ENCODE measurements at regions not wholly inside any gene's neighbourhood (a gene's known extent, or its start where the extent isn't known, plus 50 kb on each side); places are given as distances from the start of the nearest gene placed in this dataset.

DNA sequence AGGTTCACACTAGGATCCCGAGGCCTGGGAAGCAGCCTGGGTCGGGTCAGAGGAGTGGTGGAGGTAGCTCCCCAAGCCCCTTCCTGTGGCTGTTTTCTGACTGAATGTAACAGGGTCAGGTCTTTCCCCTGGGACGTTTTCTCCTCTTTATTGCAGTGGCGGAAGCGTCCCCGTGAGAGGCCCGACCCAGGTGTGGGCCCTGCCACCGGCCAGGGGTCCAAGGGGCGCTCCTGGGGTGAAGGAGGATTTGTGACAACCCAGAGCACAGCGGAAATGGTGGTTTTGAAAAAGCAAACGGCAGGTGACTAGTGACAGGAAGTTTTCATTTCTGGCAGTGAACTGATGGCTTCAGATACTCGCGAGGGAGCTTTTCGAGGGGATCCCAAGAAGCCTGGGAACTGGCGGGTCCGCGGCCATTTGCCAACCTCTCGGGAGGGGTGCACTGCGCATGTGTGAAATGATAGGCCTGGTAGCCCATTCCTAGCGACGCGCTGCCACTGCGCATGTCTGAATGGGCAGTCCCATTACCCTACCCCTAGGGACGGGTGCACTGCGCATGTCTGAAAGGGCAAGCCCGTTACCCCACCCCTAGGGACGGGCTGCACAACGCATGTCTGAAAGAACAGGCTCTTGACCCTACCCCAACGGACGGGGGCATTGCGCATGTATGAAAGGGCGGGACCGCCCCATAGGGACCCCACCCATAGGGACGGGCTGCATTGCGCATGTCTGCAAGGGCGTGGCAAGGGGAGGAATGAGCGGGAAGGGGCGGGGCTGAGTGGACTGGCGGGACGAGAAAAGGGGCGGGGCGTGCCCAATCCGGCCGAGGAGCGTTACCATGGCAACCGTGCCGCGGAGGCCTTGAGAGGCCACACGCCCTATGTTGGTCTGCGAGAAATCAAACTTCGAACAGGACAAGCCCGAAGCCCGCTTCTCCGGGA, 1747.9 kb downstream of the TP53TG3F start:
- DNase-seq, result peak in 1 of 2 donors; percentile 56
- peaks cover 0 to 9% (median 0%) of the 10 kb centered on the region in 4 donors for H3K9me3 ChIP-seq
- TF ChIP-seq, protein P1, sequence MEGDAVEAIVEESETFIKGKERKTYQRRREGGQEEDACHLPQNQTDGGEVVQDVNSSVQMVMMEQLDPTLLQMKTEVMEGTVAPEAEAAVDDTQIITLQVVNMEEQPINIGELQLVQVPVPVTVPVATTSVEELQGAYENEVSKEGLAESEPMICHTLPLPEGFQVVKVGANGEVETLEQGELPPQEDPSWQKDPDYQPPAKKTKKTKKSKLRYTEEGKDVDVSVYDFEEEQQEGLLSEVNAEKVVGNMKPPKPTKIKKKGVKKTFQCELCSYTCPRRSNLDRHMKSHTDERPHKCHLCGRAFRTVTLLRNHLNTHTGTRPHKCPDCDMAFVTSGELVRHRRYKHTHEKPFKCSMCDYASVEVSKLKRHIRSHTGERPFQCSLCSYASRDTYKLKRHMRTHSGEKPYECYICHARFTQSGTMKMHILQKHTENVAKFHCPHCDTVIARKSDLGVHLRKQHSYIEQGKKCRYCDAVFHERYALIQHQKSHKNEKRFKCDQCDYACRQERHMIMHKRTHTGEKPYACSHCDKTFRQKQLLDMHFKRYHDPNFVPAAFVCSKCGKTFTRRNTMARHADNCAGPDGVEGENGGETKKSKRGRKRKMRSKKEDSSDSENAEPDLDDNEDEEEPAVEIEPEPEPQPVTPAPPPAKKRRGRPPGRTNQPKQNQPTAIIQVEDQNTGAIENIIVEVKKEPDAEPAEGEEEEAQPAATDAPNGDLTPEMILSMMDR (IDR thresholded peaks at IDR 0.05), result no peak
- no peak for TF ChIP-seq EP300 (IDR thresholded peaks at IDR 0.05)
- TF ChIP-seq POLR2AphosphoS5 (IDR thresholded peaks at IDR 0.05), result no peak
- TF ChIP-seq POLR2A (IDR thresholded peaks at IDR 0.05), result no peak
- no peak for ATAC-seq (ENCODE audit: low FRiP score in 2 of 2)
- H3K4me3 ChIP-seq, result no peak overlapping the region
- no peaks in the 10 kb centered on the region for H3K27me3 ChIP-seq
- 52 to 62% methylated on average over 46 to 54 of the region's 54 CpGs for WGBS, 2 donors
- H3K4me1 ChIP-seq, result no peaks in the 10 kb centered on the region
- no peak overlapping the region for H3K27ac ChIP-seq
- H3K36me3 ChIP-seq, result no peaks in the 10 kb centered on the region

DNA sequence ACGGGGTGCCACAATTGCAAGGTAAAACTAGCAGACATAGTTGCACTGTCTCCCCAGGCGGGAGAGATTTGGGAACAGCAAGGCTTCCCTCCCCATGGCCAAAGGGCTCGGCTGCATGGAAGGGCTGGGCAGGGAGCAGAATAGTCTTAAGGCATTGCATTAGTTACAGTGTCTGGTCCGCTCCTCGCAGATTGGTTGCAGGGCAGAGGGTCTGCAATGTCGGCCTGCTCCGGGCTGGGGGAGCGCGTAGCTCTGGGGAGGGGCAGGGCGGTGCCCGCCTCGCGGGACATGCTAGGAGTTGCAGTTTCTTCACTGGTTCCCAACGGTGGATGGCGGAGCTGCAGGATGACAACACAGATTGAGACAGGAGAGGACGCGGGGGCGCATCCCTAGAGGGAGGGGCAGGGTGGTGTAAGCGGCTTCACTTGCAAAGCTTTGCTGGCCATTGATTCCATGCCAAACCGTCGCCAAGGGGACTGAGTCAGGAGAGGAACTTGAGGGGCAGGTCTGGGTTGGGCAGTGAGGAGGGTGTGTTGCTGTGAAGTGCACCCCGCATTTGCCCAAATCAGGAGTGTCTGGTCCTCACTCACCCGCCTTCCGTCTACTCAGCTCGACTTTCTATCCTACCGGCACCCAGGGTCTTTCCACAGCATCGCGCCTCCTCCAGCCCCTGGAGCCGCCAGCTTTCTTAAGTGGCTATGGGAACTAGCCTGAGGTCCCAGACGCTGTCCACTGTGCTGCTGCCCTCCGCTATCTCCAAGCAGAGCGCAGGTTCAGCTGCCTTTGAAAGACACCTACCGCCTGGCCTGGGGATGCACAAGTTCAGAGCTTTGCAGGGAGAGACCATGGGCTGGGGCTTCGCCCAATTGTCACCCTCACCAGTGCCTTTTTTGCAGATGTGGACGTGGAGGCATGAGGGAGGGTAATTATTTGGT, 1748.9 kb downstream of the TP53TG3F start:
- Histone ChIP-seq H3K4me3 (no peak overlapping the region), H3K36me3 (no peaks in the 10 kb centered on the region), H3K27ac (no peak overlapping the region), H3K4me1 (no peaks in the 10 kb centered on the region), H3K27me3 (no peaks in the 10 kb centered on the region), H3K9me3 (peaks cover 0 to 9% (median 0%) of the 10 kb centered on the region in 4 donors)
- ATAC-seq (ENCODE audit: low FRiP score in 2 of 2), result peak in 1 of 2 donors; percentile 55
- WGBS, 2 donors, result 61 to 66% methylated on average over 22 to 33 of the region's 35 CpGs
- TF ChIP-seq, protein P1 (IDR thresholded peaks at IDR 0.05), result no peak
- no peak for TF ChIP-seq POLR2AphosphoS5 (IDR thresholded peaks at IDR 0.05)
- TF ChIP-seq EP300 (IDR thresholded peaks at IDR 0.05), result no peak
- no peak for TF ChIP-seq POLR2A (IDR thresholded peaks at IDR 0.05)
- peak in 1 of 2 donors; percentile 73 for DNase-seq

DNA sequence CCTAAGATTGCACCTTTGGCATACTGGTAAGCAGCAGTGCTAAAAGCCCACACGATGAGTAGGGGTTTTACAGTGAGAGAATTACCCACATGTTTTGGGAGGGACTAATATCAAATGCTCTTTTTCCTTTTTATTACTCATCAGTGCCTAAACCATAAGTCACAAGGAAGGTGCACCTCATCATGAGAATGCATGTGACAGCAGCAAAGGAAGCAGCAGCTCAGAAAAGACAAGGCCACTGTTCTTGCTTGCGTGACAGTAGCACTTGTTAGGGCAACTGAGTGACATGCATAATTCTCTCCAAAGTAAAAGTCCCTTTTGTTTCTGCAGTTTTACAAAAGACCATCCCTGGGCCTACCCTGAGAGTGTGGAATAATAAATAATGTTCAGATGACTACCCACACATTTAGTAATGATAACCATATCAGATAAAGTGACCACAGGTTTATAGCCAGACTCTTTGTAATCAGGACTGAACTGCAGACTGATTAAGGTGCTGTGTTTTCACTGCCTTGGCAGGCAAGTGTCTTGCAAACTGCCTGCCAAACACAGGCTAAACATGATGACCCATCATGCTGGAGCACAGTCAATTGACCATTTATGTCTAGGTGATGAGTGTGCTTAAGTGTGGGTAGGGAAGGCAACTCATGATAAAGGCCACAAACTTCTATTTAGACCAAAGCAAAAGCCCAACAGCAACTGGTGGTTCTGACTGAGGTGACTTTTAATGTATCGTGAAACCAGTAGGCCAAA, 1751.4 kb downstream of the TP53TG3F start:
- DNase-seq (no peak), ATAC-seq (ENCODE audit: low FRiP score in 2 of 2) (no peak)
- Histone ChIP-seq H3K36me3 (no peaks in the 10 kb centered on the region), H3K4me3 (no peak overlapping the region), H3K27me3 (no peaks in the 10 kb centered on the region), H3K4me1 (no peaks in the 10 kb centered on the region), H3K9me3 (peaks cover 0 to 19% (median 0%) of the 10 kb centered on the region in 4 donors), H3K27ac (no peak overlapping the region)
- TF ChIP-seq POLR2A (IDR thresholded peaks at IDR 0.05) (no peak), POLR2AphosphoS5 (IDR thresholded peaks at IDR 0.05) (no peak), EP300 (IDR thresholded peaks at IDR 0.05) (no peak)
- TF ChIP-seq, protein P1 (IDR thresholded peaks at IDR 0.05), result no peak
- WGBS, 2 donors, result 66 to 76% methylated on average over 3 of the region's 3 CpGs

DNA sequence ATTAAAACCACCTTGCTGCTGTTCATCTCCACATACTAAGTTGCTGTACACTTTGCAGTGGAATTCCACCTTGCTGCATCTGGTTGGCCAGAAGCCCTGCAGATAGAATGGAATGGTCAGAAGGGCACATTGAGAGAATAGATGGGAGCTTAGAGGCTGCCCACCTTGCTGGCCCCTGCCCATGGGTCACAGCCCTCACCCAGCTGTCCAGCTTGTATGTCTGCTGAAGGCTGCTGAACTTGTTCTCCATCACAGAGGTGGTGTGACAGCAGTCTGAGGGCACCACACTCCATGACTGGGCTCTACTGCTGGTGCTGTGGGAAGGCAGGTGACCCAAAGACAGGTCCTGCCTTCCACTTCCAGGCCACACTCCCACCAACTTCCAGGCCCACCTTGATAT, 1755.4 kb downstream of the TP53TG3F start:
- no peak overlapping the region for H3K27ac ChIP-seq
- DNase-seq (no peak), ATAC-seq (ENCODE audit: low FRiP score in 2 of 2) (no peak)
- H3K36me3 ChIP-seq, result no peaks in the 10 kb centered on the region
- H3K4me3 ChIP-seq, result no peak overlapping the region
- H3K9me3 ChIP-seq, result peaks cover 0 to 11% (median 0%) of the 10 kb centered on the region in 4 donors
- no peaks in the 10 kb centered on the region for H3K4me1 ChIP-seq
- no peak for TF ChIP-seq POLR2AphosphoS5 (IDR thresholded peaks at IDR 0.05)
- no peak for TF ChIP-seq EP300 (IDR thresholded peaks at IDR 0.05)
- TF ChIP-seq POLR2A (IDR thresholded peaks at IDR 0.05), result no peak
- TF ChIP-seq, protein P1 (IDR thresholded peaks at IDR 0.05), result no peak
- no peaks in the 10 kb centered on the region for H3K27me3 ChIP-seq
